WTC11 (cell line): ENCODE measurements at regions not wholly inside any gene's neighbourhood (a gene's known extent, or its start where the extent isn't known, plus 50 kb on each side); places are given as distances from the start of the nearest gene placed in this dataset.

Experiments used
- ATAC-seq: fragments of 200-7000 bp; cut with Tn5 transposase; 2 replicates; pipeline ENCODE4 v1.10.0; 2021; ENCODE audit warnings: mild to moderate bottlenecking, moderate library complexity
- CTCF ChIA-PET: fragments of 300-600 bp; sonication (Branson Sonifier 250); formaldehyde crosslinking; loops from one replicate; lab custom pipeline; 2021; ENCODE audit warnings: antibody characterized with exemption; lab: Charles Lee
- POLR2A ChIA-PET: fragments of 350-600 bp; sonication (Branson Sonifier 250); formaldehyde crosslinking; loops from one replicate; lab custom pipeline; 2021; ENCODE audit warnings: antibody characterized with exemption; lab: Charles Lee
- DNase-seq: peaks from one replicate; pipeline ENCODE4 v3.0.0; 2021; ENCODE audit warnings: low spot score
- H3K27ac Mint-ChIP-seq: 2 replicates; pipeline ENCODE4 v1.8.0; 2021; ENCODE audit warnings: mixed read lengths
- H3K27me3 Mint-ChIP-seq: 2 replicates; pipeline ENCODE4 v1.8.0; 2021; ENCODE audit warnings: low read depth, mild to moderate bottlenecking, moderate library complexity, mixed read lengths
- H3K36me3 Mint-ChIP-seq: 2 replicates; pipeline ENCODE4 v1.8.0; 2021; ENCODE audit warnings: mixed read lengths
- H3K4me1 Mint-ChIP-seq: 2 replicates; pipeline ENCODE4 v1.8.0; 2022; ENCODE audit warnings: mixed read lengths
- H3K4me3 Mint-ChIP-seq: 2 replicates; pipeline ENCODE4 v1.8.0; 2021; ENCODE audit warnings: mild to moderate bottlenecking, moderate library complexity, mixed read lengths
- H3K9me3 Mint-ChIP-seq: 2 replicates; pipeline ENCODE4 v1.8.0; 2021; ENCODE audit warnings: mixed read lengths
- CREB1 ChIP-seq: sonication (generic); formaldehyde crosslinking; IDR thresholded peaks from 2 replicates; pipeline ENCODE4 v1.8.0; 2023; ENCODE audit warnings: mild to moderate bottlenecking, missing genetic modification reagents
- CTCF ChIP-seq: fragments of 200-600 bp; IDR thresholded peaks from 2 replicates; pipeline ENCODE4 v1.8.0; 2022; ENCODE audit warnings: antibody characterized with exemption
- EMX1 ChIP-seq: fragments of 250-450 bp; sonication (Bioruptor Pico); IDR thresholded peaks from 2 replicates; pipeline ENCODE4 v1.8.0; 2021; ENCODE audit warnings: mild to moderate bottlenecking
- ESRRA ChIP-seq: sonication (generic); formaldehyde crosslinking; IDR thresholded peaks from 2 replicates; pipeline ENCODE4 v1.8.1; 2022; ENCODE audit warnings: mild to moderate bottlenecking, missing genetic modification reagents, borderline replicate concordance
- HMGA2 ChIP-seq: fragments of 250-450 bp; sonication (Bioruptor Pico); IDR thresholded peaks from 2 replicates; pipeline ENCODE4 v1.4.0; 2021; ENCODE audit warnings: mild to moderate bottlenecking, moderate library complexity
- IRF2 ChIP-seq: sonication (generic); formaldehyde crosslinking; IDR thresholded peaks from 2 replicates; pipeline ENCODE4 v1.8.0; 2022; ENCODE audit warnings: low read depth, missing genetic modification reagents, borderline replicate concordance
- JUN ChIP-seq: sonication (generic); formaldehyde crosslinking; IDR thresholded peaks from 2 replicates; pipeline ENCODE4 v1.8.0; 2023; ENCODE audit warnings: mild to moderate bottlenecking, missing genetic modification reagents
- KAT7 ChIP-seq: sonication (generic); formaldehyde crosslinking; IDR thresholded peaks from 2 replicates; pipeline ENCODE4 v1.8.1; 2023; ENCODE audit warnings: missing genetic modification reagents, mild to moderate bottlenecking, borderline replicate concordance
- MAX ChIP-seq: sonication (generic); formaldehyde crosslinking; IDR thresholded peaks from 2 replicates; pipeline ENCODE4 v1.8.0; 2022; ENCODE audit warnings: mild to moderate bottlenecking, missing genetic modification reagents
- NR2C2 ChIP-seq: sonication (generic); formaldehyde crosslinking; IDR thresholded peaks from 2 replicates; pipeline ENCODE4 v1.8.0; 2022; ENCODE audit warnings: mild to moderate bottlenecking, missing genetic modification reagents
- PRDM15 ChIP-seq: sonication (generic); formaldehyde crosslinking; IDR thresholded peaks from 2 replicates; pipeline ENCODE4 v1.8.0; 2022; ENCODE audit warnings: missing genetic modification reagents
- PRRX2 ChIP-seq: fragments of 250-450 bp; sonication (Bioruptor Pico); IDR thresholded peaks from 2 replicates; pipeline ENCODE4 v1.8.0; 2021; ENCODE audit warnings: mild to moderate bottlenecking
- SMAD3 ChIP-seq: sonication (generic); formaldehyde crosslinking; IDR thresholded peaks from 2 replicates; pipeline ENCODE4 v1.8.0; 2022; ENCODE audit warnings: missing genetic modification reagents, mild to moderate bottlenecking, borderline replicate concordance
- TCF7 ChIP-seq: sonication (generic); formaldehyde crosslinking; IDR thresholded peaks from 2 replicates; pipeline ENCODE4 v1.8.0; 2022; ENCODE audit warnings: mild to moderate bottlenecking, low read depth, missing genetic modification reagents, moderate library complexity
- TEAD1 ChIP-seq: sonication (generic); formaldehyde crosslinking; IDR thresholded peaks from 2 replicates; pipeline ENCODE4 v1.8.0; 2022; ENCODE audit warnings: mild to moderate bottlenecking, missing genetic modification reagents
- ZMAT4 ChIP-seq: fragments of 250-450 bp; sonication (Bioruptor Pico); IDR thresholded peaks from 2 replicates; pipeline ENCODE4 v1.9.0; 2021; ENCODE audit warnings: mild to moderate bottlenecking
- ZNF396 ChIP-seq: fragments of 250-450 bp; sonication (Bioruptor Pico); IDR thresholded peaks from 2 replicates; pipeline ENCODE4 v1.8.0; 2021; ENCODE audit warnings: mild to moderate bottlenecking, moderate library complexity, borderline replicate concordance
- ZNF671 ChIP-seq: fragments of 250-450 bp; sonication (Bioruptor Pico); IDR thresholded peaks from 2 replicates; pipeline ENCODE4 v1.8.0; 2021; ENCODE audit warnings: mild to moderate bottlenecking
- TF ChIP-seq, protein P1 (sequence below): sonication (generic); formaldehyde crosslinking; IDR thresholded peaks from 2 replicates; pipeline ENCODE4 v1.8.1; 2023; ENCODE audit warnings: mild to moderate bottlenecking, moderate library complexity, missing genetic modification reagents
- TF ChIP-seq, protein P2 (sequence below): sonication (generic); formaldehyde crosslinking; IDR thresholded peaks from 2 replicates; pipeline ENCODE4 v1.8.0; 2023; ENCODE audit warnings: missing genetic modification reagents
- TF ChIP-seq, protein P3 (sequence below): sonication (generic); formaldehyde crosslinking; IDR thresholded peaks from 2 replicates; pipeline ENCODE4 v1.8.0; 2022; ENCODE audit warnings: mild to moderate bottlenecking, missing genetic modification reagents
- TF ChIP-seq, protein P4 (sequence below): sonication (generic); formaldehyde crosslinking; IDR thresholded peaks from 2 replicates; pipeline ENCODE4 v1.8.0; 2022; ENCODE audit warnings: mild to moderate bottlenecking, missing genetic modification reagents

DNA sequence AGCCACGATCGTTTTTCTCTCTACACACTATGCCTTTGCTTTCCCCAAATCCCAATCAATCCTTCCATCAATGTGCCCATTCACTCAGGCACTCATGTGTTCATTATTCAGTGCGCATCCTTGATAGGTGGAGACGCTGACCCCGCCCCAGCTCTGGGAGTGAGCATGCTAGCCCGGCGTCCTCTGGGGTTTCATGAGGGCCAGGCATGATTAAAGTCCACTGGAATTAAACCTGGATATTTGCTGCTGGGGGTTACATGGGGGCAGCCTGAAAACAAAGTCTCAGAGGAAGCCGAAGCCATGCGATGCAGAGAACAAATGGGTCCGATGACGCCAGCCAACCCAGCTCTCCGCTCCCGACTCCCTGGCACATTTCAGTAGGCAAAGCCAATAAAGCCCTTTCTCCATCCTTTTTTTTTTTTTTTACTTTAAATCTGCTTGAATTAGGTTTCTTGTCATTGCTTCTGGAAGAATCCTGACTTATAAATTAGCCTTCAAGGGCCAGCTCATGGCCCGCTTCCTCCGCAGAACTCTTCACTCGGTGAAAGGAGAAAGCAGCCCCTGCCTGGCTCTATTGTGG is 316.4 kb upstream of the ID2 start:
- no peak for TF ChIP-seq MAX (CRISPR knock-in tag)
- TF ChIP-seq PRRX2 (CRISPR knock-in tag): no peak
- TF ChIP-seq, protein P1, sequence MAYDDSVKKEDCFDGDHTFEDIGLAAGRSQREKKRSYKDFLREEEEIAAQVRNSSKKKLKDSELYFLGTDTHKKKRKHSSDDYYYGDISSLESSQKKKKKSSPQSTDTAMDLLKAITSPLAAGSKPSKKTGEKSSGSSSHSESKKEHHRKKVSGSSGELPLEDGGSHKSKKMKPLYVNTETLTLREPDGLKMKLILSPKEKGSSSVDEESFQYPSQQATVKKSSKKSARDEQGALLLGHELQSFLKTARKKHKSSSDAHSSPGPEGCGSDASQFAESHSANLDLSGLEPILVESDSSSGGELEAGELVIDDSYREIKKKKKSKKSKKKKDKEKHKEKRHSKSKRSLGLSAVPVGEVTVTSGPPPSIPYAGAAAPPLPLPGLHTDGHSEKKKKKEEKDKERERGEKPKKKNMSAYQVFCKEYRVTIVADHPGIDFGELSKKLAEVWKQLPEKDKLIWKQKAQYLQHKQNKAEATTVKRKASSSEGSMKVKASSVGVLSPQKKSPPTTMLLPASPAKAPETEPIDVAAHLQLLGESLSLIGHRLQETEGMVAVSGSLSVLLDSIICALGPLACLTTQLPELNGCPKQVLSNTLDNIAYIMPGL (CRISPR knock-in tag): no peak
- no peak for TF ChIP-seq CREB1
- no peaks in the 10 kb centered on the region for H3K9me3 Mint-ChIP-seq
- ATAC-seq: no peak
- no peak overlapping the region for H3K27ac Mint-ChIP-seq
- H3K4me1 Mint-ChIP-seq: peaks cover 9% of the 10 kb centered on the region; the same call in 1 of the 2 replicates
- ChIA-PET POLR2A (no interaction called here), CTCF (no interaction called here)
- no peaks in the 10 kb centered on the region for H3K36me3 Mint-ChIP-seq
- H3K27me3 Mint-ChIP-seq: no peaks in the 10 kb centered on the region; the same call in 1 of the 2 replicates
- no peak for DNase-seq
- H3K4me3 Mint-ChIP-seq: no peak overlapping the region

DNA sequence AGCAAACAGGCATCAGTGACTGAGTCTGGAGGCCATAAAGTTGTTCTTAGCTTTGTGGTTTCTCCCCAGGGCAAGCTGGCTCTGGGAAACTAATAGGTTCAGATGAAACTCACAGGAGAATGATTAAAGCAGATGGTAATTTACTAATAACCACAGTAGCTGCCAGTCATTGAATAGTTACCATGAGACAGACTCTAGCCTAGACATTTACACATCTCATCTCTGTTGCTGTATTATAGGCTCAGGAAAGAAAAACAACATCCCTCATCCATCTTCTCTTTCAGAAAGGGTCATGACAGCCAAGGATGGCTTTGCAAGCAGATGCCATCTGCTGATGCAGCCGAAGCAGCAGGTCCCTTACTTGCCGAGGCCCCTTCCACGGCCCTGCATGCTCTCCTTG is 314.0 kb upstream of the ID2 start:
- POLR2A ChIA-PET: no interaction called here
- peaks cover 15% of the 10 kb centered on the region for H3K9me3 Mint-ChIP-seq
- ATAC-seq (no peak), DNase-seq (no peak)
- TF ChIP-seq JUN (CRISPR knock-in tag) (no peak), HMGA2 (no peak), ZMAT4 (CRISPR knock-in tag) (no peak)
- peaks cover 7% of the 10 kb centered on the region; the same call in 1 of the 2 replicates for H3K4me1 Mint-ChIP-seq
- no peak overlapping the region for H3K4me3 Mint-ChIP-seq
- 0 out of 2 replicates have a peak, but pooled peaks cover 7% of the 10 kb centered on the region for H3K36me3 Mint-ChIP-seq
- H3K27me3 Mint-ChIP-seq: no peaks in the 10 kb centered on the region; the same call in 1 of the 2 replicates
- CTCF ChIA-PET: no interaction called here
- no peak overlapping the region for H3K27ac Mint-ChIP-seq

- ChIA-PET CTCF (no interaction called here), POLR2A (no interaction called here)
- ATAC-seq: no peak
- Mint-ChIP-seq H3K27ac (no peak overlapping the region), H3K4me3 (no peak overlapping the region), H3K36me3 (peaks cover 12% of the 10 kb centered on the region), H3K4me1 (peaks cover under 1% of the 10 kb centered on the region; the same call in 1 of the 2 replicates), H3K9me3 (peaks cover 22% of the 10 kb centered on the region), H3K27me3 (no peaks in the 10 kb centered on the region; the same call in 1 of the 2 replicates)
- DNase-seq: no peak
- no peak for TF ChIP-seq ZNF396 (CRISPR knock-in tag)
- no peak for TF ChIP-seq SMAD3
- TF ChIP-seq, protein P2, sequence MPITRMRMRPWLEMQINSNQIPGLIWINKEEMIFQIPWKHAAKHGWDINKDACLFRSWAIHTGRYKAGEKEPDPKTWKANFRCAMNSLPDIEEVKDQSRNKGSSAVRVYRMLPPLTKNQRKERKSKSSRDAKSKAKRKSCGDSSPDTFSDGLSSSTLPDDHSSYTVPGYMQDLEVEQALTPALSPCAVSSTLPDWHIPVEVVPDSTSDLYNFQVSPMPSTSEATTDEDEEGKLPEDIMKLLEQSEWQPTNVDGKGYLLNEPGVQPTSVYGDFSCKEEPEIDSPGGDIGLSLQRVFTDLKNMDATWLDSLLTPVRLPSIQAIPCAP (CRISPR knock-in tag): no peak
- TF ChIP-seq NR2C2 (CRISPR knock-in tag): no peak
- no peak for TF ChIP-seq TCF7 (CRISPR knock-in tag)
- TF ChIP-seq ESRRA: no peak
- TF ChIP-seq CTCF: no peak
- no peak for TF ChIP-seq ZNF671 (CRISPR knock-in tag)
- TF ChIP-seq PRDM15 (CRISPR knock-in tag): no peak
- TF ChIP-seq IRF2: no peak
- no peak for TF ChIP-seq EMX1 (CRISPR knock-in tag)
- TF ChIP-seq TEAD1: no peak
- TF ChIP-seq, protein P3, sequence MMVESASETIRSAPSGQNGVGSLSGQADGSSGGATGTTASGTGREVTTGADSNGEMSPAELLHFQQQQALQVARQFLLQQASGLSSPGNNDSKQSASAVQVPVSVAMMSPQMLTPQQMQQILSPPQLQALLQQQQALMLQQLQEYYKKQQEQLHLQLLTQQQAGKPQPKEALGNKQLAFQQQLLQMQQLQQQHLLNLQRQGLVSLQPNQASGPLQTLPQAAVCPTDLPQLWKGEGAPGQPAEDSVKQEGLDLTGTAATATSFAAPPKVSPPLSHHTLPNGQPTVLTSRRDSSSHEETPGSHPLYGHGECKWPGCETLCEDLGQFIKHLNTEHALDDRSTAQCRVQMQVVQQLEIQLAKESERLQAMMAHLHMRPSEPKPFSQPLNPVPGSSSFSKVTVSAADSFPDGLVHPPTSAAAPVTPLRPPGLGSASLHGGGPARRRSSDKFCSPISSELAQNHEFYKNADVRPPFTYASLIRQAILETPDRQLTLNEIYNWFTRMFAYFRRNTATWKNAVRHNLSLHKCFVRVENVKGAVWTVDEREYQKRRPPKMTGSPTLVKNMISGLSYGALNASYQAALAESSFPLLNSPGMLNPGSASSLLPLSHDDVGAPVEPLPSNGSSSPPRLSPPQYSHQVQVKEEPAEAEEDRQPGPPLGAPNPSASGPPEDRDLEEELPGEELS: no peak
- TF ChIP-seq, protein P4, sequence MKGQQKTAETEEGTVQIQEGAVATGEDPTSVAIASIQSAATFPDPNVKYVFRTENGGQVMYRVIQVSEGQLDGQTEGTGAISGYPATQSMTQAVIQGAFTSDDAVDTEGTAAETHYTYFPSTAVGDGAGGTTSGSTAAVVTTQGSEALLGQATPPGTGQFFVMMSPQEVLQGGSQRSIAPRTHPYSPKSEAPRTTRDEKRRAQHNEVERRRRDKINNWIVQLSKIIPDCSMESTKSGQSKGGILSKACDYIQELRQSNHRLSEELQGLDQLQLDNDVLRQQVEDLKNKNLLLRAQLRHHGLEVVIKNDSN (CRISPR knock-in tag): no peak
- TF ChIP-seq KAT7 (CRISPR knock-in tag): no peak
Measured at GRCh38 chr2:8368463-8368862, 313.4 kb upstream of the ID2 start.
